Muscle layer of duodenum (tissue), 2 donors: ENCODE measurements at regions not wholly inside any gene's neighbourhood (a gene's known extent, or its start where the extent isn't known, plus 50 kb on each side); places are given as distances from the start of the nearest gene placed in this dataset.
"Not testable (repeated sequence)": the region's sequence is repeated elsewhere in the genome, so short reads cannot be mapped to it uniquely, and the experiment has no call there.

Source experiments
- H3K27ac ChIP-seq: one replicate; pipeline ENCODE4 v1.7.0; 2013; ENCODE audit warnings: mild to moderate bottlenecking, low read length
- H3K27me3 ChIP-seq: one replicate; pipeline ENCODE4 v1.7.0; 2013; ENCODE audit warnings: low read depth, mild to moderate bottlenecking, control low read depth, low read length
- H3K36me3 ChIP-seq, 2 donors: one replicate each; pipeline ENCODE4 v1.7.0; 2013; ENCODE audit warnings: low read length in 2 of 2, control low read depth in 1 of 2, mild to moderate bottlenecking in 1 of 2; ENCODE audit not compliant: insufficient read depth in 2 of 2, control insufficient read depth in 1 of 2
- H3K4me1 ChIP-seq, 2 donors: one replicate each; pipeline ENCODE4 v1.7.0; 2013; ENCODE audit warnings: low read length in 2 of 2, mild to moderate bottlenecking in 2 of 2, control low read depth in 1 of 2, moderate library complexity in 1 of 2; ENCODE audit not compliant: insufficient read depth in 2 of 2, control insufficient read depth in 1 of 2
- H3K4me3 ChIP-seq, 2 donors: one replicate each; pipeline ENCODE4 v1.7.0; 2013; ENCODE audit warnings: low read length in 2 of 2, low read depth in 1 of 2, mild to moderate bottlenecking in 1 of 2
- H3K9me3 ChIP-seq, 2 donors: one replicate each; pipeline ENCODE4 v1.7.0; 2013; ENCODE audit warnings: low read length in 2 of 2, control low read depth in 1 of 2, mild to moderate bottlenecking in 1 of 2; ENCODE audit not compliant: control insufficient read depth in 1 of 2
- donor health status: healthy.

DNA sequence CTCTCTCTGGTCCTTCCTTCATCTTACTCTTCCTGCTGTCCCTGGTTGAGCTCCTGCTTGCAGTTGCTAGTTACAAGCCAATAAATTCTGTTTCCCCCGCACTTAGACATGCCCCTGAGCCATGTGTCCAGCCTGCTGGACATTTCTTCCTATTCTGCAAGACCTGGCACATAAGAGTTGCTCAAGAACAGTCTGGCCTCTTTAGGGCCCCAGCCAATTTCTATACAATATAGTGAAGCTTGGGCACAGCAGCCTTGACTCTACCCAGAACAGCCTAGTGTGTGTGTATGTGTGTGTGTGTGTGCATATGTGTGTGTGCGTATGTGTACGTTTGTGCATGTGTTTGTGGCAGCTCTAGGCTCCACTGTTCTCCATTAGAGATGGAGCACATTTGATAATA, 276.0 kb downstream of the CYRIA start:
- no peaks in the 10 kb centered on the region for H3K4me1 ChIP-seq
- no peaks in the 10 kb centered on the region for H3K9me3 ChIP-seq
- no peaks in the 10 kb centered on the region for H3K36me3 ChIP-seq
- H3K27me3 ChIP-seq: no peaks in the 10 kb centered on the region
- H3K27ac ChIP-seq: no peak overlapping the region
- H3K4me3 ChIP-seq: no peak overlapping the region

DNA sequence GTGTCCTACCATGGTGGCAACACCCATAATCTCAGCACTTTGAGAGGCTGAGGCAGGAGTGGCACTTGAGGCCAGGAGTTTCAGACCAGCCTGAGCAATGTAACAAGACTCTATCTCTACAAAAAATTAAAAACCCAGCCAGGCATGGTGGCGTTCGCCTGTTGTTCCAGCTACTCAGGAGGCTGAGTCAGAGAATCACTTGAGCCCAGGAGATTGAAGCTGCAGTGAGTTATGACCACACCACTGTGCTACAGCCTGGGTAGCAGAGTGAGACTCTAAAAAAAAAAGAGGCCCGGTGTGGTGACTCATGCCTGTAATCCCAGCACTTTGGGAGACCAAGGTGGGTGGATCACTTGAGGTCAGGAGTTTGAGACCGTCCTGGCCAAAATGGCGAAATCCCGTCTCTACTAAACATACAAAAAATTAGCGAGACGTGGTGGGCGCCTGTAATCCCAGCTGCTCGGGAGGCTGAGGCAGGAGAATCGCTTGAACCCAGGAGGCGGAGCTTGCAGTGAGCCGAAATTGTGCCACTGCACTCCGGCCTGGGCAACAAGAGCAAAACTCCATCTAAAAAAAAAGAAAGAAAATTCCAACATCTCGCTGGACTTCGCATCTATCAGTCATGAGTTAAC, 277.3 kb downstream of the CYRIA start:
- not testable (repeated sequence) for H3K27ac ChIP-seq, H3K27me3 ChIP-seq, H3K4me1 ChIP-seq, H3K9me3 ChIP-seq, H3K36me3 ChIP-seq, H3K4me3 ChIP-seq

GRCh38 chr2:16387461-16387984, 278.1 kb downstream of the CYRIA start:
- Histone ChIP-seq H3K36me3 (no peaks in the 10 kb centered on the region), H3K9me3 (no peaks in the 10 kb centered on the region), H3K27ac (no peak overlapping the region), H3K27me3 (no peaks in the 10 kb centered on the region), H3K4me3 (no peak overlapping the region), H3K4me1 (no peaks in the 10 kb centered on the region)

GRCh38 chr2:16386431-16386830, 279.2 kb downstream of the CYRIA start:
- no peaks in the 10 kb centered on the region for H3K9me3 ChIP-seq

GRCh38 chr2:16386031-16386430, 279.6 kb downstream of the CYRIA start:
- H3K27me3 ChIP-seq: no peaks in the 10 kb centered on the region
- H3K9me3 ChIP-seq: no peaks in the 10 kb centered on the region
- no peaks in the 10 kb centered on the region for H3K36me3 ChIP-seq
- H3K27ac ChIP-seq: no peak overlapping the region
- no peaks in the 10 kb centered on the region for H3K4me1 ChIP-seq
- no peak overlapping the region for H3K4me3 ChIP-seq

More at GRCh38 chr2:16386431-16386830, 279.2 kb downstream of the CYRIA start:
- no peak overlapping the region for H3K4me3 ChIP-seq
- no peaks in the 10 kb centered on the region for H3K27me3 ChIP-seq
- no peaks in the 10 kb centered on the region for H3K36me3 ChIP-seq
- no peaks in the 10 kb centered on the region for H3K4me1 ChIP-seq
- H3K27ac ChIP-seq: no peak overlapping the region

DNA sequence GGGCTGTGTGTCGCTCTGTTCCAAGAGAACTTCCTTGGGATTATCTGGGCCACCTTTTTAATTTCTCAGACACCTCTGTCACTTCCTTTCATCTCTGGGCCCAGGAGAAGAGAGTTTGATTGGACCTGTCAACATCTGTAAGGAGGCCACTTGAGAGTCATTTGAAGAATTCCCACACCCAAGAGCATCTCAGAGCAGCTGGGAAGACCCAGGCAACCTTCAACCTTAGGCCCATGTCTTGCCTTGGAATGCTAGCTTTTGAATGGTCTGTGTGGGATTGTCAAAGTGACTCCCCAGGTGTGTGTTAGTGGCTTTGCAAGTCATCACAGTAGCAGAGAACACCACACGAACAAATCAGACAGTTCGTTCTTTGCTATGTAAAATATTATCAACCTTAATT, 280.3 kb downstream of the CYRIA start:
- no peaks in the 10 kb centered on the region for H3K9me3 ChIP-seq
- H3K4me1 ChIP-seq: no peaks in the 10 kb centered on the region
- H3K27me3 ChIP-seq: no peaks in the 10 kb centered on the region
- no peak overlapping the region for H3K27ac ChIP-seq
- H3K4me3 ChIP-seq: no peak overlapping the region
- H3K36me3 ChIP-seq: no peaks in the 10 kb centered on the region

- no peak overlapping the region for H3K27ac ChIP-seq
- H3K4me1 ChIP-seq: no peaks in the 10 kb centered on the region
- no peaks in the 10 kb centered on the region for H3K9me3 ChIP-seq
- H3K4me3 ChIP-seq: no peak overlapping the region
- H3K27me3 ChIP-seq: no peaks in the 10 kb centered on the region
- H3K36me3 ChIP-seq: no peaks in the 10 kb centered on the region
These were observed 282.2 kb downstream of the CYRIA start for GRCh38 chr2:16383411-16383810.

DNA sequence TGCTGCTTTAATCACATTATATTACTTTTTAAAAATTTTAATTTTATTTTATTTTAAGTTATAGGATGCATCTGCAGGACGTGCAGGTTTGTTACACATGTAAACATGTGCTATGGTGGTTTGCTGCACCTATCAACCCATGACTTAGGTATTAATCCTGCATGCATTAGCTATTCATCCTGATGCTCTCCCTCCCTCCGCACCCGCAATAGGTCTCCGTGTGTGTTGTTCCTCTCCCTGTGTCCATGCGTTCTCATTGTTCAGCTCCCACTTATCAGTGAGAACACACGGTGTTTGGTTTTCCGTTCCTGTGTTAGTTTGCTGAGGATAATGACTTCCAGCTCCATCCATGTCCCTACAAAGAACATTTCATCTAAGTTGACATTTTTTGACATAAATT, 283.2 kb downstream of the CYRIA start:
- Histone ChIP-seq H3K4me1 (no peaks in the 10 kb centered on the region), H3K27ac (no peak overlapping the region), H3K27me3 (no peaks in the 10 kb centered on the region), H3K4me3 (no peak overlapping the region), H3K9me3 (no peaks in the 10 kb centered on the region), H3K36me3 (no peaks in the 10 kb centered on the region)

GRCh38 chr2:16381511-16381910, 284.1 kb downstream of the CYRIA start:
- H3K36me3 ChIP-seq: no peaks in the 10 kb centered on the region
- H3K27me3 ChIP-seq: no peaks in the 10 kb centered on the region
- H3K4me1 ChIP-seq: no peaks in the 10 kb centered on the region
- no peak overlapping the region for H3K27ac ChIP-seq
- H3K4me3 ChIP-seq: no peak overlapping the region
- H3K9me3 ChIP-seq: no peaks in the 10 kb centered on the region

DNA sequence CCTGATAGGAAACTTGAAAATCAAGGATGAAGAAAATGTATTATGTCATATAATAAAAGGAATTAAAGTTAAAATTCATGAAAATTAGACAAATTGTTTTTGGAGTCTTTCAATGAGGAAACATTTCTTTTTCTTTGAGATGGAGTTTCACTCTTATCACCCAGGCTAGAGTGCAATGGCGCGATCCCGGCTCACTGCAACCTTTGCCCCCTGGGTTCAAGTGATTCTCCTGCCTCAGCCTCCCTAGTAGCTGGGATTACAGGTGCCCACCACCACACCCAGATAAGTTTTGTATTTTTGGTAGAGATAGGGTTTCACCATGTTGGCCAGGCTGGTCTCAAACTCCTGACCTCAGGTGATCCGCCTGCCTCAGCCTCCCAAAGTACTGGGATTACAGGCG, 285.7 kb downstream of the CYRIA start:
- not testable (repeated sequence) for H3K27ac ChIP-seq, H3K27me3 ChIP-seq

DNA sequence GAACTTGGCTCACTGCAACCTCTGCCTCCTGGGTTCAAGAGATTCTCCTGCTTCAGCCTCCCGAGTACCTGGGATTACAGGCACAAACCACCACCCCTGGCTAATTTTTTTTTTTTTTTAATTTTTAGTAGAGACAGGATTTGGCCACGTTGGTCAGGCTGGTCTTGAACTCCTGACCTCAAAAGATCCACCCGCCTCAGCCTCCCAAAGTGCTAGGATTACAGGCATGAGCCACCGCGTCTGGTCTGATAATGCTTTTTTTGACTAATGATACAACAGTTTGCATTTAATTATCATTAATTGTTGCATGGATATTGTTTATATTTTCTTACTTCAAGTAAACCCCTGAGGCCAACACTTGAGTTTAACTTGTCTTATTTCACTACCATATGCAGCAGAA, 286.6 kb downstream of the CYRIA start:
- not testable (repeated sequence) for H3K27me3 ChIP-seq

More for the DNA sequence above, 285.7 kb downstream of the CYRIA start:
- not testable (repeated sequence) for H3K4me3 ChIP-seq, H3K36me3 ChIP-seq, H3K4me1 ChIP-seq, H3K9me3 ChIP-seq

DNA sequence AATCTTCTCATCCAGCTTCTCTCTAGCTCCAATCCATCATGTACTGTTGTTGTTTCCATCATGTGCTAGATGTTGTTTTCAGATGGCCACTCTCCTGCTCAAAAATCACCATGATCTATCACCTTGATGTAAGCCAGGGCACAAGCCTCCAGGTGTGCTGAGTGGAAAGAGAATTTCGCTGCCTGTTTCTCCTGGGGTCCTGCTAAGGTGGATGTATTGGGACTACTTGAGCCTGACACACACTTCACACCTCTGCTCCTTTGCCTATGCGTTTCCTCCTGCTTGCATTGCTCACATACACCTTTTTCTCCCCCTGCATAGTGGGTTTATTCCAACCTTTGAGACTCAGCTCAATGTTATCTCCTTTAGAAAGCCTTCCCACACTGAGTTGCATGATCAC, 287.6 kb downstream of the CYRIA start:
- Histone ChIP-seq H3K4me3 (no peak overlapping the region), H3K27me3 (no peaks in the 10 kb centered on the region), H3K27ac (no peak overlapping the region), H3K9me3 (no peaks in the 10 kb centered on the region), H3K36me3 (no peaks in the 10 kb centered on the region), H3K4me1 (no peaks in the 10 kb centered on the region)

More for the DNA sequence above, 286.6 kb downstream of the CYRIA start:
- not testable (repeated sequence) for H3K4me3 ChIP-seq, H3K9me3 ChIP-seq, H3K27ac ChIP-seq, H3K4me1 ChIP-seq, H3K36me3 ChIP-seq
